ENCODE measurements at regions not wholly inside any gene's neighbourhood (a gene's known extent, or its start where the extent isn't known, plus 50 kb on each side); places are given as distances from the start of the nearest gene placed in this dataset.
A peak's percentile ranks its signal among the peaks of the same experiment; 100 is the strongest.

DNA sequence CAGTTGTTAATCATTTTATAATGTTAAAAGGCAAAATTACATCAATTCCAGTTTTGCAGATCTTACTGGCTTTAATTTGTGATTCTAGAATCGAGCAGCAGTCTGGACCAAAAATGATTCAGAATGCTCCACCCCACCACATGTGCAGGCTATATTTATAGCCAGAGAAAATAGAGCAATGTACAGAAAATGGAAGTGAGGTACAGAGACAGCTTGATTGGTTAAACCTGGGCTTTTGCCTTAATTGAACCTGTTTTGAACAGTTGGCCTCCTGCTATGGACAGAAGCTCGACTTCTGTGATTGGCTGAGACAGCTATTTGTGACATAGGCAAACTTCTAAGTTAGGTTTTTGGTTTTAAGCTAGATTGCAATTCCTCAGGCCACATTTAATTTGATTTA lies 607.4 kb upstream of the MIR17HG start:
- Histone ChIP-seq H3K36me3 (no peaks in the 10 kb centered on the region), H3K4me3 (no peak overlapping the region), H3K9me3 (ENCODE audit: low read depth) (no peaks in the 10 kb centered on the region), H3K4me1 (no peaks in the 10 kb centered on the region), H3K79me2 (ENCODE audit: low read depth) (no peaks in the 10 kb centered on the region), H4K20me1 (ENCODE audit: low read depth) (no peaks in the 10 kb centered on the region), H3K9ac (no peak overlapping the region), H3K27ac (no peak overlapping the region), H2AFZ (replicated peaks) (no peak overlapping the region), H3F3A (ENCODE audit: low read depth) (no peaks in the 10 kb centered on the region), H3K4me2 (no peak overlapping the region), H3K27me3 (no peaks in the 10 kb centered on the region)
- H3K4me1 Mint-ChIP-seq, result no peaks in the 10 kb centered on the region
- no peak overlapping the region for H3K4me3 Mint-ChIP-seq
- no peaks in the 10 kb centered on the region for H3K36me3 Mint-ChIP-seq
- H3K27ac Mint-ChIP-seq, result no peak overlapping the region
- no peaks in the 10 kb centered on the region for H3K27me3 Mint-ChIP-seq (ENCODE audit: insufficient read depth, low read depth)
- TF ChIP-seq EZH2phosphoT487 (IDR thresholded peaks at IDR 0.05) (no peak), EZH2 (IDR thresholded peaks at IDR 0.05) (no peak)
- TF ChIP-seq, protein P1, sequence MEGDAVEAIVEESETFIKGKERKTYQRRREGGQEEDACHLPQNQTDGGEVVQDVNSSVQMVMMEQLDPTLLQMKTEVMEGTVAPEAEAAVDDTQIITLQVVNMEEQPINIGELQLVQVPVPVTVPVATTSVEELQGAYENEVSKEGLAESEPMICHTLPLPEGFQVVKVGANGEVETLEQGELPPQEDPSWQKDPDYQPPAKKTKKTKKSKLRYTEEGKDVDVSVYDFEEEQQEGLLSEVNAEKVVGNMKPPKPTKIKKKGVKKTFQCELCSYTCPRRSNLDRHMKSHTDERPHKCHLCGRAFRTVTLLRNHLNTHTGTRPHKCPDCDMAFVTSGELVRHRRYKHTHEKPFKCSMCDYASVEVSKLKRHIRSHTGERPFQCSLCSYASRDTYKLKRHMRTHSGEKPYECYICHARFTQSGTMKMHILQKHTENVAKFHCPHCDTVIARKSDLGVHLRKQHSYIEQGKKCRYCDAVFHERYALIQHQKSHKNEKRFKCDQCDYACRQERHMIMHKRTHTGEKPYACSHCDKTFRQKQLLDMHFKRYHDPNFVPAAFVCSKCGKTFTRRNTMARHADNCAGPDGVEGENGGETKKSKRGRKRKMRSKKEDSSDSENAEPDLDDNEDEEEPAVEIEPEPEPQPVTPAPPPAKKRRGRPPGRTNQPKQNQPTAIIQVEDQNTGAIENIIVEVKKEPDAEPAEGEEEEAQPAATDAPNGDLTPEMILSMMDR (IDR thresholded peaks at IDR 0.05), result no peak
- no peak for DNase-seq (ENCODE audit: low spot score)
- peaks cover 22% of the 10 kb centered on the region for H3K9me3 Mint-ChIP-seq

DNA sequence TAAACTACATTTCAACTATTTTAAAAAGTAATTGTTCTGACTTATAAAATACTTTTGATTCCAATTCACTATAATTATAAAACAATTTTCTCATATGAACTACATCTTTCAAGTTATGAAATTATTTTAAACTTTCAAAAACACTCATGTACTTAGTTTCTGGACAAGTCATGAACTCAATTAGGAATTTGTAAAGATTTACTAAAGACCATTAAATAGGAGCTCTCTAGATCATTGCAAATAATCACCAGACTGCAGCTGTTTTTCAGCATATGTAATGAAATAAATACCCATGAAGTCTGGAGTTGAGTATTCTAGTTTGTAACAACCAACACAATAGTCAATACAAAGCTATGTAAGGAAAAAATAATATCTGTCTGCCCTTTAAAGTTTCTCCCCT lies 605.1 kb upstream of the MIR17HG start:
- no peaks in the 10 kb centered on the region for H3K9me3 Mint-ChIP-seq
- Histone ChIP-seq H3K9me3 (ENCODE audit: low read depth) (no peaks in the 10 kb centered on the region), H3K4me2 (no peak overlapping the region), H3K4me1 (no peaks in the 10 kb centered on the region), H3K36me3 (no peaks in the 10 kb centered on the region), H3K4me3 (no peak overlapping the region), H3K79me2 (ENCODE audit: low read depth) (no peaks in the 10 kb centered on the region), H2AFZ (replicated peaks) (no peak overlapping the region), H3K27ac (no peak overlapping the region), H4K20me1 (ENCODE audit: low read depth) (no peaks in the 10 kb centered on the region), H3K27me3 (no peaks in the 10 kb centered on the region), H3K9ac (no peak overlapping the region), H3F3A (ENCODE audit: low read depth) (no peaks in the 10 kb centered on the region)
- H3K4me1 Mint-ChIP-seq, result peaks cover 6% of the 10 kb centered on the region
- H3K27me3 Mint-ChIP-seq (ENCODE audit: insufficient read depth, low read depth), result no peaks in the 10 kb centered on the region
- H3K27ac Mint-ChIP-seq, result no peak overlapping the region
- DNase-seq (ENCODE audit: low spot score), result no peak
- TF ChIP-seq EZH2 (IDR thresholded peaks at IDR 0.05) (no peak), EZH2phosphoT487 (IDR thresholded peaks at IDR 0.05) (no peak)
- H3K4me3 Mint-ChIP-seq, result no peak overlapping the region
- no peaks in the 10 kb centered on the region for H3K36me3 Mint-ChIP-seq

DNA sequence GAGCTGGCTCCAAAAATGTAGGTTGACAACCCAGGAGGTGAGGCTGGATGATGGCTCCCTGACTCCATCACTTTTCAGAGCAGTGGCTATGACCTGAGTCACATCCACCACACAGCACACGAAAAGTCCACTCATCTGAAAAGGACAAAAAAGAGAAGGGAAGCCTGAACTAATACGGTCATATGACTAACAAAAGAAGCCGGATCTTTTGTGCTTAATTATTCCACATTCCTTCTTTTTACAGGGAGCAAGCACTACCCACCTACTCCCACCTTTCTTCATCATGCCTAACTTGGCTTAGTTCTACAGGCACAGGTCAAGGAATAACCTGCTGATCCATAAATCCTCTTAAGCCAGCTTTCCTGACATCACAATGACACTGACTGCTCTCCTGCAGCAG lies 601.3 kb upstream of the MIR17HG start:
- no peaks in the 10 kb centered on the region for H3K79me2 ChIP-seq (ENCODE audit: low read depth)
- H4K20me1 ChIP-seq (ENCODE audit: low read depth), result no peaks in the 10 kb centered on the region
- TF ChIP-seq EZH2 (IDR thresholded peaks at IDR 0.05), result no peak
- TF ChIP-seq, protein P1 (IDR thresholded peaks at IDR 0.05), result no peak
- TF ChIP-seq EZH2phosphoT487 (IDR thresholded peaks at IDR 0.05), result no peak
- H3K36me3 ChIP-seq, result no peaks in the 10 kb centered on the region
- H2AFZ ChIP-seq (replicated peaks), result no peak overlapping the region
- no peaks in the 10 kb centered on the region for H3K27me3 ChIP-seq
- peaks cover 10% of the 10 kb centered on the region for H3K9me3 Mint-ChIP-seq
- H3K27ac Mint-ChIP-seq, result no peak overlapping the region
- no peak overlapping the region for H3K4me3 ChIP-seq
- no peak overlapping the region for H3K27ac ChIP-seq
- H3K9me3 ChIP-seq (ENCODE audit: low read depth), result no peaks in the 10 kb centered on the region
- no peak overlapping the region for H3K9ac ChIP-seq
- DNase-seq (ENCODE audit: low spot score), result peak; percentile 18
- no peak overlapping the region for H3K4me2 ChIP-seq
- H3K27me3 Mint-ChIP-seq (ENCODE audit: insufficient read depth, low read depth), result peaks cover 2% of the 10 kb centered on the region
- no peak overlapping the region for H3K4me3 Mint-ChIP-seq
- peaks cover 10% of the 10 kb centered on the region for H3K4me1 Mint-ChIP-seq
- no peaks in the 10 kb centered on the region for H3F3A ChIP-seq (ENCODE audit: low read depth)
- H3K36me3 Mint-ChIP-seq, result no peaks in the 10 kb centered on the region
- no peaks in the 10 kb centered on the region for H3K4me1 ChIP-seq

DNA sequence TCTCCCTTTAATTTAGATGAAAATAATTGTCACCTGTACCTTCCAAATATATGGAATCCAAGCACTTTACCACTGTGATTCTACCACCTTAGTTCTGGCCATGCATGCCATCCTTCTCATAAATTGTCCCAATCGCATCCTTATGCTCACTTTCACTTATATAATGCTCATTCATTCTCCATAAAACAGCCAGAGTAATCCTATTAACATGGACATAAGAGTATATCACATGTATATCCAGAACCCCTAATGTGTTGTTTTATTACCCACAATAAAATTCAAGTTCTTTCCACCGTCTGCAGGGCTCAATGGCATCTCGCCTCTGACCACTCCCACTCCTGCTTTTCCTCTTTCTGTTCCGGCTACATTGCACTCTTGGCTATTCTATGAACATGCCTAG lies 597.5 kb upstream of the MIR17HG start:
- Histone ChIP-seq H3K79me2 (ENCODE audit: low read depth) (no peaks in the 10 kb centered on the region), H3K36me3 (no peaks in the 10 kb centered on the region), H3K9me3 (ENCODE audit: low read depth) (no peaks in the 10 kb centered on the region), H3K27me3 (no peaks in the 10 kb centered on the region), H3K4me3 (no peak overlapping the region), H4K20me1 (ENCODE audit: low read depth) (no peaks in the 10 kb centered on the region), H3K9ac (no peak overlapping the region), H3K27ac (no peak overlapping the region), H2AFZ (replicated peaks) (no peak overlapping the region), H3K4me2 (no peak overlapping the region), H3F3A (ENCODE audit: low read depth) (no peaks in the 10 kb centered on the region), H3K4me1 (no peaks in the 10 kb centered on the region)
- Mint-ChIP-seq H3K9me3 (peaks cover 12% of the 10 kb centered on the region), H3K4me1 (peaks cover 10% of the 10 kb centered on the region), H3K27ac (no peak overlapping the region), H3K27me3 (ENCODE audit: insufficient read depth, low read depth) (peaks cover 2% of the 10 kb centered on the region), H3K36me3 (no peaks in the 10 kb centered on the region), H3K4me3 (no peak overlapping the region)
- TF ChIP-seq, protein P1 (IDR thresholded peaks at IDR 0.05), result no peak
- TF ChIP-seq EZH2phosphoT487 (IDR thresholded peaks at IDR 0.05), result no peak
- TF ChIP-seq EZH2 (IDR thresholded peaks at IDR 0.05), result no peak
- DNase-seq (ENCODE audit: low spot score), result no peak

Measured in neural progenitor cell (in vitro differentiated cells).